K562 (cell line): ENCODE measurements at regions not wholly inside any gene's neighbourhood (a gene's known extent, or its start where the extent isn't known, plus 50 kb on each side); places are given as distances from the start of the nearest gene placed in this dataset.

Experiments used
- ATAC-seq: fragments of 200-7000 bp; cut with Tn5 transposase; 3 replicates; pipeline ENCODE4 v1.9.1; 2020; ENCODE audit warnings: moderate library complexity
- BruUV-seq: library from RNA; stranded (reverse); fragments of 400-500 nt; replicated peaks from 2 replicates; lab custom pipeline; 2021; lab: Mats Ljungman, UMichigan
- CTCF ChIA-PET: fragments of 300-600 bp; formaldehyde crosslinking; extraction: SDS; loops from one replicate; lab custom pipeline; 2021; ENCODE audit warnings: low intra/inter-chr PET ratio; lab: Yijun Ruan, JAX
- POLR2A ChIA-PET: fragments of 300-600, 350-650 bp; sonication (Branson Sonifier 250); formaldehyde crosslinking; extraction: SDS; loops from one replicate; lab custom pipeline; 2021; ENCODE audit warnings: antibody characterized with exemption, inconsistent platforms; lab: Yijun Ruan, JAX
- DNase-seq, 4 experiments: peaks; one replicate each; pipeline versions ENCODE4 v3.0.0 to v3.0.0-alpha.2; 2011 to 2018; ENCODE audit warnings: low spot score in 3 of 4, mixed read lengths in 3 of 4; ENCODE audit errors: extremely low read depth in 1 of 4
- FAIRE-seq: peaks from 2 replicates; lab custom pipeline; 2011; peaks lifted over from hg19 to GRCh38; lab: Jason Lieb, UNC
- H2AFZ ChIP-seq: 2 replicates; pipeline ENCODE4 v1.6.0; 2011; ENCODE audit warnings: low read depth, low read length, control low read depth, inconsistent platforms
- H3K27ac ChIP-seq: fragments of 200-600 bp; 3 replicates; pipeline ENCODE4 v1.8.0; 2011; ENCODE audit warnings: low read depth, mild to moderate bottlenecking, control low read depth, inconsistent platforms, low read length, moderate library complexity, mixed read lengths; ENCODE audit errors: extremely low read depth
- H3K27me3 ChIP-seq, 2 experiments: fragments of 300-600 bp in 1 of 2; 2 replicates in 1 of 2; 3 replicates in 1 of 2; pipeline versions ENCODE4 v1.6.0 to v1.8.0; 2011; ENCODE audit warnings: inconsistent platforms in 2 of 2, low read length in 2 of 2, mild to moderate bottlenecking in 1 of 2, mixed read lengths in 1 of 2, moderate library complexity in 1 of 2; ENCODE audit not compliant: control insufficient read depth in 2 of 2, insufficient read depth in 2 of 2
- H3K36me3 ChIP-seq: fragments of 300-600 bp; 3 replicates; pipeline ENCODE4 v1.8.0; 2011; ENCODE audit warnings: mild to moderate bottlenecking, low read length, inconsistent platforms; ENCODE audit not compliant: control insufficient read depth, insufficient read depth
- H3K4me1 ChIP-seq, 2 experiments: fragments of 200-600 bp in 1 of 2; replicated peaks in 1 of 2; 2 replicates in 1 of 2; 3 replicates in 1 of 2; pipeline versions ENCODE4 v1.5.1 to v1.8.0; 2011; ENCODE audit warnings: inconsistent platforms in 2 of 2, low read length in 2 of 2, mild to moderate bottlenecking in 1 of 2, mixed read lengths in 1 of 2, moderate library complexity in 1 of 2; ENCODE audit not compliant: control insufficient read depth in 2 of 2, insufficient read depth in 2 of 2
- H3K4me2 ChIP-seq: 2 replicates; pipeline ENCODE4 v1.6.1; 2011; ENCODE audit warnings: low read length, control low read depth, inconsistent platforms, mixed read lengths; ENCODE audit not compliant: insufficient read depth
- H3K4me3 ChIP-seq: fragments of 200-600 bp; sonication (generic), shearing (Covaris generic); 2 replicates; pipeline ENCODE4 v1.5.1; 2016; ENCODE audit warnings: control low read depth, inconsistent platforms
- H3K79me2 ChIP-seq: fragments of 200-600 bp; 3 replicates; pipeline ENCODE4 v1.8.0; 2011; ENCODE audit warnings: low read length, inconsistent platforms; ENCODE audit not compliant: control insufficient read depth, insufficient read depth
- H3K9ac ChIP-seq, 2 experiments: 2 replicates each; pipeline versions ENCODE4 v1.6.0 to v1.6.1; 2011; ENCODE audit warnings: low read depth in 2 of 2, low read length in 2 of 2, control low read depth in 1 of 2, inconsistent platforms in 1 of 2, mild to moderate bottlenecking in 1 of 2, mixed read lengths in 1 of 2; ENCODE audit not compliant: insufficient read depth in 1 of 2
- H3K9me1 ChIP-seq: one replicate; pipeline ENCODE4 v1.6.0; 2011; ENCODE audit warnings: inconsistent platforms, mild to moderate bottlenecking, low read length, moderate library complexity; ENCODE audit not compliant: control insufficient read depth, insufficient read depth
- H3K9me3 ChIP-seq: replicated peaks from 2 replicates; pipeline ENCODE4 v1.5.1; 2011; ENCODE audit warnings: low read depth, low read length, inconsistent platforms; ENCODE audit not compliant: control insufficient read depth, insufficient read depth
- H4K20me1 ChIP-seq: replicated peaks from 2 replicates; pipeline ENCODE4 v1.6.1; 2011; ENCODE audit warnings: low read length, inconsistent platforms, mixed read lengths; ENCODE audit not compliant: control insufficient read depth, insufficient read depth
- HMGN3 ChIP-seq: IDR thresholded peaks from 2 replicates; pipeline ENCODE4 v1.6.1; 2011; ENCODE audit warnings: borderline replicate concordance, low read depth, mild to moderate bottlenecking, mixed read lengths, low read length; ENCODE audit not compliant: insufficient read length; ENCODE audit errors: extremely low read depth
- KDM4B ChIP-seq, 2 experiments: fragments of 450-650 bp in 1 of 2; sonication (generic) in 1 of 2; IDR thresholded peaks; 2 replicates each; pipeline ENCODE4 v1.6.1; 2016 to 2017; ENCODE audit warnings: borderline replicate concordance in 2 of 2, antibody characterized with exemption in 1 of 2, low read depth in 1 of 2, mild to moderate bottlenecking in 1 of 2
- TAF1 ChIP-seq: IDR thresholded peaks from 2 replicates; pipeline ENCODE4 v1.6.1; 2011; ENCODE audit warnings: mild to moderate bottlenecking, low read length, moderate library complexity; ENCODE audit not compliant: insufficient read depth, control insufficient read depth, severe bottlenecking; ENCODE audit errors: extremely low read depth
- TCFL5 ChIP-seq: fragments of 250-450 bp; sonication (Bioruptor Pico); conservative IDR thresholded peaks from 2 replicates; pipeline ENCODE4 v1.6.1; 2021; ENCODE audit warnings: mild to moderate bottlenecking, moderate library complexity, matching md5 sums
- ZNF551 ChIP-seq: fragments of 250-450 bp; sonication (Bioruptor Pico); IDR thresholded peaks from 2 replicates; pipeline ENCODE4 v1.5.0; 2021; ENCODE audit warnings: mild to moderate bottlenecking, moderate library complexity
- WGBS: fragments of 100-300 bp; shearing (Covaris generic); methylation state at CpG from one replicate; pipeline ENCODE4 v1.1.6; 2016; ENCODE audit warnings: low coverage, mixed read lengths; ENCODE audit not compliant: insufficient coverage; ENCODE audit errors: missing lambda C conversion rate; 5-methylcytosine and 5-hydroxymethylcytosine counted together
- in situ Hi-C: fragments of 300-500 bp; cut with MboI; formaldehyde crosslinking; loops from 4 replicates; pipeline ENCODE4 v1.15.0; 2018; ENCODE audit warnings: inconsistent platforms, mixed read lengths
- intact Hi-C: fragments of 100-400 bp; cut with micrococcal nuclease; formaldehyde crosslinking; loops from 2 replicates; pipeline ENCODE4 v1.14.2; 2022
- TF ChIP-seq, protein P1 (sequence below): fragments of 200-600 bp; sonication (generic); IDR thresholded peaks from one replicate; pipeline ENCODE4 v1.6.1; 2012; ENCODE audit warnings: mild to moderate bottlenecking, low read depth, low read length, inconsistent platforms
- TF ChIP-seq, protein P2 (sequence below): fragments of 450-650 bp; IDR thresholded peaks from 2 replicates; pipeline ENCODE4 v1.6.1; 2017; ENCODE audit warnings: mild to moderate bottlenecking, moderate library complexity
- TF ChIP-seq, protein P3 (sequence below): fragments of 450-650 bp; conservative IDR thresholded peaks from 2 replicates; pipeline ENCODE4 v1.6.1; 2016; ENCODE audit warnings: missing genetic modification characterization, low read depth, mild to moderate bottlenecking, control low read depth, missing compliant biosample characterization

DNA sequence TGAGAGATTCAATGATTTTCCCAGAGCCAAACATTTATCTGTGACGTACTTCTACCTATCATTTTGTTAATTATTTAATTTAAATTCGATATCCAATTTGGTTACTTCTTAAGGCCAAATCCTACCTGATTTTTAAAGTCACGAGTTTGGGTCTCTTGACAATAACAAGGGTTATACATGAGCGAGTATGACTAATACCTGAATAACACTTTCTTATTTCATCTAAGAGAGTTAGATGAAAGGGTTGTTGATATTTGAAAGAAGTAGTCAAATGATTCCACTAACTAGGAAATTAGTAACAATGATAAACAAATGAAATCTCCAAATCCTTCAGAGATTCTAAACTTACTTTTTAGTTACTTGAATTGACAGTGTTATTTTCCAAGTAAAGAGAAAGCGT is 1086.9 kb downstream of the XPNPEP1 start:
- no peaks in the 10 kb centered on the region for H4K20me1 ChIP-seq
- H3K36me3 ChIP-seq = no peaks in the 10 kb centered on the region
- H3K27ac ChIP-seq = no peak overlapping the region
- no peak overlapping the region for H2AFZ ChIP-seq
- no TSS peak for BruUV-seq
- WGBS = 2% methylated on average over 5 of the region's 5 CpGs
- no peak for ATAC-seq
- no peaks in the 10 kb centered on the region for H3K79me2 ChIP-seq
- POLR2A ChIA-PET = interaction anchor here (0.5 kb wide), 1 partner anchor 27 kb away, joined by 3 read pairs; no protein-coding TSS in a partner anchor
- no peaks in the 10 kb centered on the region for H3K27me3 ChIP-seq
- H3K9me3 ChIP-seq = no peaks in the 10 kb centered on the region
- no peak overlapping the region for H3K4me2 ChIP-seq
- H3K9me1 ChIP-seq = no peaks in the 10 kb centered on the region
- no peak for FAIRE-seq
- intact Hi-C loops = no loop called here
- no peaks in the 10 kb centered on the region for H3K4me1 ChIP-seq
- H3K4me3 ChIP-seq = no peak overlapping the region
- no peak overlapping the region for H3K9ac ChIP-seq
- in situ Hi-C loops = no loop called here
- no peak for DNase-seq
- CTCF ChIA-PET = no interaction called here
- TF ChIP-seq KDM4B (IDR thresholded peaks at IDR 0.05; ENCODE audit: borderline replicate concordance in 2 of 2, low read depth in 1 of 2) (no peak), HMGN3 (no peak), ZNF551 (CRISPR knock-in tag) (no peak), TCFL5 (no peak), TAF1 (no peak)
- TF ChIP-seq, protein P1, sequence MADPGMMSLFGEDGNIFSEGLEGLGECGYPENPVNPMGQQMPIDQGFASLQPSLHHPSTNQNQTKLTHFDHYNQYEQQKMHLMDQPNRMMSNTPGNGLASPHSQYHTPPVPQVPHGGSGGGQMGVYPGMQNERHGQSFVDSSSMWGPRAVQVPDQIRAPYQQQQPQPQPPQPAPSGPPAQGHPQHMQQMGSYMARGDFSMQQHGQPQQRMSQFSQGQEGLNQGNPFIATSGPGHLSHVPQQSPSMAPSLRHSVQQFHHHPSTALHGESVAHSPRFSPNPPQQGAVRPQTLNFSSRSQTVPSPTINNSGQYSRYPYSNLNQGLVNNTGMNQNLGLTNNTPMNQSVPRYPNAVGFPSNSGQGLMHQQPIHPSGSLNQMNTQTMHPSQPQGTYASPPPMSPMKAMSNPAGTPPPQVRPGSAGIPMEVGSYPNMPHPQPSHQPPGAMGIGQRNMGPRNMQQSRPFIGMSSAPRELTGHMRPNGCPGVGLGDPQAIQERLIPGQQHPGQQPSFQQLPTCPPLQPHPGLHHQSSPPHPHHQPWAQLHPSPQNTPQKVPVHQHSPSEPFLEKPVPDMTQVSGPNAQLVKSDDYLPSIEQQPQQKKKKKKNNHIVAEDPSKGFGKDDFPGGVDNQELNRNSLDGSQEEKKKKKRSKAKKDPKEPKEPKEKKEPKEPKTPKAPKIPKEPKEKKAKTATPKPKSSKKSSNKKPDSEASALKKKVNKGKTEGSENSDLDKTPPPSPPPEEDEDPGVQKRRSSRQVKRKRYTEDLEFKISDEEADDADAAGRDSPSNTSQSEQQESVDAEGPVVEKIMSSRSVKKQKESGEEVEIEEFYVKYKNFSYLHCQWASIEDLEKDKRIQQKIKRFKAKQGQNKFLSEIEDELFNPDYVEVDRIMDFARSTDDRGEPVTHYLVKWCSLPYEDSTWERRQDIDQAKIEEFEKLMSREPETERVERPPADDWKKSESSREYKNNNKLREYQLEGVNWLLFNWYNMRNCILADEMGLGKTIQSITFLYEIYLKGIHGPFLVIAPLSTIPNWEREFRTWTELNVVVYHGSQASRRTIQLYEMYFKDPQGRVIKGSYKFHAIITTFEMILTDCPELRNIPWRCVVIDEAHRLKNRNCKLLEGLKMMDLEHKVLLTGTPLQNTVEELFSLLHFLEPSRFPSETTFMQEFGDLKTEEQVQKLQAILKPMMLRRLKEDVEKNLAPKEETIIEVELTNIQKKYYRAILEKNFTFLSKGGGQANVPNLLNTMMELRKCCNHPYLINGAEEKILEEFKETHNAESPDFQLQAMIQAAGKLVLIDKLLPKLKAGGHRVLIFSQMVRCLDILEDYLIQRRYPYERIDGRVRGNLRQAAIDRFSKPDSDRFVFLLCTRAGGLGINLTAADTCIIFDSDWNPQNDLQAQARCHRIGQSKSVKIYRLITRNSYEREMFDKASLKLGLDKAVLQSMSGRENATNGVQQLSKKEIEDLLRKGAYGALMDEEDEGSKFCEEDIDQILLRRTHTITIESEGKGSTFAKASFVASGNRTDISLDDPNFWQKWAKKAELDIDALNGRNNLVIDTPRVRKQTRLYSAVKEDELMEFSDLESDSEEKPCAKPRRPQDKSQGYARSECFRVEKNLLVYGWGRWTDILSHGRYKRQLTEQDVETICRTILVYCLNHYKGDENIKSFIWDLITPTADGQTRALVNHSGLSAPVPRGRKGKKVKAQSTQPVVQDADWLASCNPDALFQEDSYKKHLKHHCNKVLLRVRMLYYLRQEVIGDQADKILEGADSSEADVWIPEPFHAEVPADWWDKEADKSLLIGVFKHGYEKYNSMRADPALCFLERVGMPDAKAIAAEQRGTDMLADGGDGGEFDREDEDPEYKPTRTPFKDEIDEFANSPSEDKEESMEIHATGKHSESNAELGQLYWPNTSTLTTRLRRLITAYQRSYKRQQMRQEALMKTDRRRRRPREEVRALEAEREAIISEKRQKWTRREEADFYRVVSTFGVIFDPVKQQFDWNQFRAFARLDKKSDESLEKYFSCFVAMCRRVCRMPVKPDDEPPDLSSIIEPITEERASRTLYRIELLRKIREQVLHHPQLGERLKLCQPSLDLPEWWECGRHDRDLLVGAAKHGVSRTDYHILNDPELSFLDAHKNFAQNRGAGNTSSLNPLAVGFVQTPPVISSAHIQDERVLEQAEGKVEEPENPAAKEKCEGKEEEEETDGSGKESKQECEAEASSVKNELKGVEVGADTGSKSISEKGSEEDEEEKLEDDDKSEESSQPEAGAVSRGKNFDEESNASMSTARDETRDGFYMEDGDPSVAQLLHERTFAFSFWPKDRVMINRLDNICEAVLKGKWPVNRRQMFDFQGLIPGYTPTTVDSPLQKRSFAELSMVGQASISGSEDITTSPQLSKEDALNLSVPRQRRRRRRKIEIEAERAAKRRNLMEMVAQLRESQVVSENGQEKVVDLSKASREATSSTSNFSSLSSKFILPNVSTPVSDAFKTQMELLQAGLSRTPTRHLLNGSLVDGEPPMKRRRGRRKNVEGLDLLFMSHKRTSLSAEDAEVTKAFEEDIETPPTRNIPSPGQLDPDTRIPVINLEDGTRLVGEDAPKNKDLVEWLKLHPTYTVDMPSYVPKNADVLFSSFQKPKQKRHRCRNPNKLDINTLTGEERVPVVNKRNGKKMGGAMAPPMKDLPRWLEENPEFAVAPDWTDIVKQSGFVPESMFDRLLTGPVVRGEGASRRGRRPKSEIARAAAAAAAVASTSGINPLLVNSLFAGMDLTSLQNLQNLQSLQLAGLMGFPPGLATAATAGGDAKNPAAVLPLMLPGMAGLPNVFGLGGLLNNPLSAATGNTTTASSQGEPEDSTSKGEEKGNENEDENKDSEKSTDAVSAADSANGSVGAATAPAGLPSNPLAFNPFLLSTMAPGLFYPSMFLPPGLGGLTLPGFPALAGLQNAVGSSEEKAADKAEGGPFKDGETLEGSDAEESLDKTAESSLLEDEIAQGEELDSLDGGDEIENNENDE = no peak
- TF ChIP-seq, protein P2, sequence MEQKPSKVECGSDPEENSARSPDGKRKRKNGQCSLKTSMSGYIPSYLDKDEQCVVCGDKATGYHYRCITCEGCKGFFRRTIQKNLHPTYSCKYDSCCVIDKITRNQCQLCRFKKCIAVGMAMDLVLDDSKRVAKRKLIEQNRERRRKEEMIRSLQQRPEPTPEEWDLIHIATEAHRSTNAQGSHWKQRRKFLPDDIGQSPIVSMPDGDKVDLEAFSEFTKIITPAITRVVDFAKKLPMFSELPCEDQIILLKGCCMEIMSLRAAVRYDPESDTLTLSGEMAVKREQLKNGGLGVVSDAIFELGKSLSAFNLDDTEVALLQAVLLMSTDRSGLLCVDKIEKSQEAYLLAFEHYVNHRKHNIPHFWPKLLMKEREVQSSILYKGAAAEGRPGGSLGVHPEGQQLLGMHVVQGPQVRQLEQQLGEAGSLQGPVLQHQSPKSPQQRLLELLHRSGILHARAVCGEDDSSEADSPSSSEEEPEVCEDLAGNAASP = no peak
- TF ChIP-seq, protein P3, sequence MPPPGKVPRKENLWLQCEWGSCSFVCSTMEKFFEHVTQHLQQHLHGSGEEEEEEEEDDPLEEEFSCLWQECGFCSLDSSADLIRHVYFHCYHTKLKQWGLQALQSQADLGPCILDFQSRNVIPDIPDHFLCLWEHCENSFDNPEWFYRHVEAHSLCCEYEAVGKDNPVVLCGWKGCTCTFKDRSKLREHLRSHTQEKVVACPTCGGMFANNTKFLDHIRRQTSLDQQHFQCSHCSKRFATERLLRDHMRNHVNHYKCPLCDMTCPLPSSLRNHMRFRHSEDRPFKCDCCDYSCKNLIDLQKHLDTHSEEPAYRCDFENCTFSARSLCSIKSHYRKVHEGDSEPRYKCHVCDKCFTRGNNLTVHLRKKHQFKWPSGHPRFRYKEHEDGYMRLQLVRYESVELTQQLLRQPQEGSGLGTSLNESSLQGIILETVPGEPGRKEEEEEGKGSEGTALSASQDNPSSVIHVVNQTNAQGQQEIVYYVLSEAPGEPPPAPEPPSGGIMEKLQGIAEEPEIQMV (tag) = no peak
